ENCODE measurements at regions not wholly inside any gene's neighbourhood (a gene's known extent, or its start where the extent isn't known, plus 50 kb on each side); places are given as distances from the start of the nearest gene placed in this dataset.
"Not testable (repeated sequence)": the region's sequence is repeated elsewhere in the genome, so short reads cannot be mapped to it uniquely, and the experiment has no call there.

DNA sequence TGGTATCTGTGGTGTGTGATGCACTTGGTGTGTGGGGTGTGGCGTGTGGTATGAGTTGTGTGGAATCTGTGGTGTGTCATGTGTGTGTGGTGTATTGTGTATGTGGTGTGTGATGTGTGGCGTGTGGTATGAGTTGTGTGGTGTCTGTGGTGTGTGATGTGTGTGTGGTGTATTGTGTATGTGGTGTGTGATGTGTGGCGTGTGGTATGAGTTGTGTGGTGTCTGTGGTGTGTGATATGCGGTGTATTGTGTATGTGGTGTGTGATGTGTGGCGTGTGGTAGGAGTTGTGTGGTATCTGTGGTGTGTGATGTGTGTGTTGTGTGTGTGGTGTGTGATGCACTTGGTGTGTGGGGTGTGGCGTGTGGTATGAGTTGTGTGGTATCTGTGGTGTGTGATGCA lies 271.7 kb upstream of the IRX1 start:
- H3K4me1 ChIP-seq (ENCODE audit: insufficient read depth); H3K36me3 Mint-ChIP-seq (ENCODE audit: low read depth); H2AFZ ChIP-seq; H3K4me3 Mint-ChIP-seq; DNase-seq (ENCODE audit: low spot score); ATAC-seq; H3K9me3 Mint-ChIP-seq; H4K20me1 ChIP-seq (replicated peaks; ENCODE audit: insufficient read depth); H3K27ac Mint-ChIP-seq; H3K27ac ChIP-seq (ENCODE audit: low read depth); H3K79me2 ChIP-seq (replicated peaks; ENCODE audit: insufficient read depth); H3K9me2 ChIP-seq (ENCODE audit: insufficient read depth); H3K4me3 ChIP-seq; H3K36me3 ChIP-seq (ENCODE audit: insufficient read depth); H3K4me1 Mint-ChIP-seq; H3K27me3 ChIP-seq (ENCODE audit: insufficient read depth); H3K4me2 ChIP-seq; H3K27me3 Mint-ChIP-seq (ENCODE audit: insufficient read depth, low read depth, poor library complexity): not testable (repeated sequence)
- H3F3A ChIP-seq (replicated peaks; ENCODE audit: low read depth), result peaks cover 11% of the 10 kb centered on the region

DNA sequence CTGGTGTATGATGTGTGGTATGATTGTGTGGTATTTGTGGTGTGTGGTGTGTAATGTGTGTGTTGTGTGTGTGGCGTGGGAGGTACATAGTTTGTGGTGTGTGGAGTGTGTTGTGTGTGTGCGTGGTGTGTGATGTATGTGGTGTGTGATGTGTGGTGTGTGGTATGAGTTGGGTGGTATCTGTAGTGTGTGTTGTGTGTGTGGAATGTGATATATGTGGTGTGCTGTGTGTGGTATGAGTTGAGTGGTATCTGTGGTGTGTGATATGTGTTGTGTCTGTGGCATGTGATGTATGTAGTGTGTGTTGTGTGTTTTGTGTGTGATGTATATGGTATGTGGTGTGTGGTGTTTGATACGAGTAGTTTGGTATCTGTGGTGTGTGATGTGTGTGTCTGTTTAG lies 272.5 kb upstream of the IRX1 start:
- Mint-ChIP-seq H3K36me3 (ENCODE audit: low read depth) (no peaks in the 10 kb centered on the region), H3K27me3 (ENCODE audit: insufficient read depth, low read depth, poor library complexity) (peaks cover 3% of the 10 kb centered on the region), H3K4me1 (peaks cover 5% of the 10 kb centered on the region; the same call in 2 of the 3 replicates), H3K27ac (no peak overlapping the region), H3K9me3 (no peaks in the 10 kb centered on the region), H3K4me3 (no peak overlapping the region)
- Histone ChIP-seq H3K79me2 (replicated peaks; ENCODE audit: insufficient read depth) (no peaks in the 10 kb centered on the region), H3K27ac (ENCODE audit: low read depth) (no peak overlapping the region), H3F3A (replicated peaks; ENCODE audit: low read depth) (peaks cover 11% of the 10 kb centered on the region), H3K27me3 (ENCODE audit: insufficient read depth) (no peaks in the 10 kb centered on the region), H4K20me1 (replicated peaks; ENCODE audit: insufficient read depth) (no peaks in the 10 kb centered on the region), H3K9me2 (ENCODE audit: insufficient read depth) (no peaks in the 10 kb centered on the region; the same call in 1 of the 2 replicates), H3K4me1 (ENCODE audit: insufficient read depth) (peaks cover 7% of the 10 kb centered on the region; the same call in 1 of the 2 replicates), H3K4me3 (no peak overlapping the region), H3K36me3 (ENCODE audit: insufficient read depth) (no peaks in the 10 kb centered on the region), H3K4me2 (no peak overlapping the region), H2AFZ (no peak overlapping the region)
- no peak for ATAC-seq
- DNase-seq (ENCODE audit: low spot score), result no peak
- TF ChIP-seq, protein P1, sequence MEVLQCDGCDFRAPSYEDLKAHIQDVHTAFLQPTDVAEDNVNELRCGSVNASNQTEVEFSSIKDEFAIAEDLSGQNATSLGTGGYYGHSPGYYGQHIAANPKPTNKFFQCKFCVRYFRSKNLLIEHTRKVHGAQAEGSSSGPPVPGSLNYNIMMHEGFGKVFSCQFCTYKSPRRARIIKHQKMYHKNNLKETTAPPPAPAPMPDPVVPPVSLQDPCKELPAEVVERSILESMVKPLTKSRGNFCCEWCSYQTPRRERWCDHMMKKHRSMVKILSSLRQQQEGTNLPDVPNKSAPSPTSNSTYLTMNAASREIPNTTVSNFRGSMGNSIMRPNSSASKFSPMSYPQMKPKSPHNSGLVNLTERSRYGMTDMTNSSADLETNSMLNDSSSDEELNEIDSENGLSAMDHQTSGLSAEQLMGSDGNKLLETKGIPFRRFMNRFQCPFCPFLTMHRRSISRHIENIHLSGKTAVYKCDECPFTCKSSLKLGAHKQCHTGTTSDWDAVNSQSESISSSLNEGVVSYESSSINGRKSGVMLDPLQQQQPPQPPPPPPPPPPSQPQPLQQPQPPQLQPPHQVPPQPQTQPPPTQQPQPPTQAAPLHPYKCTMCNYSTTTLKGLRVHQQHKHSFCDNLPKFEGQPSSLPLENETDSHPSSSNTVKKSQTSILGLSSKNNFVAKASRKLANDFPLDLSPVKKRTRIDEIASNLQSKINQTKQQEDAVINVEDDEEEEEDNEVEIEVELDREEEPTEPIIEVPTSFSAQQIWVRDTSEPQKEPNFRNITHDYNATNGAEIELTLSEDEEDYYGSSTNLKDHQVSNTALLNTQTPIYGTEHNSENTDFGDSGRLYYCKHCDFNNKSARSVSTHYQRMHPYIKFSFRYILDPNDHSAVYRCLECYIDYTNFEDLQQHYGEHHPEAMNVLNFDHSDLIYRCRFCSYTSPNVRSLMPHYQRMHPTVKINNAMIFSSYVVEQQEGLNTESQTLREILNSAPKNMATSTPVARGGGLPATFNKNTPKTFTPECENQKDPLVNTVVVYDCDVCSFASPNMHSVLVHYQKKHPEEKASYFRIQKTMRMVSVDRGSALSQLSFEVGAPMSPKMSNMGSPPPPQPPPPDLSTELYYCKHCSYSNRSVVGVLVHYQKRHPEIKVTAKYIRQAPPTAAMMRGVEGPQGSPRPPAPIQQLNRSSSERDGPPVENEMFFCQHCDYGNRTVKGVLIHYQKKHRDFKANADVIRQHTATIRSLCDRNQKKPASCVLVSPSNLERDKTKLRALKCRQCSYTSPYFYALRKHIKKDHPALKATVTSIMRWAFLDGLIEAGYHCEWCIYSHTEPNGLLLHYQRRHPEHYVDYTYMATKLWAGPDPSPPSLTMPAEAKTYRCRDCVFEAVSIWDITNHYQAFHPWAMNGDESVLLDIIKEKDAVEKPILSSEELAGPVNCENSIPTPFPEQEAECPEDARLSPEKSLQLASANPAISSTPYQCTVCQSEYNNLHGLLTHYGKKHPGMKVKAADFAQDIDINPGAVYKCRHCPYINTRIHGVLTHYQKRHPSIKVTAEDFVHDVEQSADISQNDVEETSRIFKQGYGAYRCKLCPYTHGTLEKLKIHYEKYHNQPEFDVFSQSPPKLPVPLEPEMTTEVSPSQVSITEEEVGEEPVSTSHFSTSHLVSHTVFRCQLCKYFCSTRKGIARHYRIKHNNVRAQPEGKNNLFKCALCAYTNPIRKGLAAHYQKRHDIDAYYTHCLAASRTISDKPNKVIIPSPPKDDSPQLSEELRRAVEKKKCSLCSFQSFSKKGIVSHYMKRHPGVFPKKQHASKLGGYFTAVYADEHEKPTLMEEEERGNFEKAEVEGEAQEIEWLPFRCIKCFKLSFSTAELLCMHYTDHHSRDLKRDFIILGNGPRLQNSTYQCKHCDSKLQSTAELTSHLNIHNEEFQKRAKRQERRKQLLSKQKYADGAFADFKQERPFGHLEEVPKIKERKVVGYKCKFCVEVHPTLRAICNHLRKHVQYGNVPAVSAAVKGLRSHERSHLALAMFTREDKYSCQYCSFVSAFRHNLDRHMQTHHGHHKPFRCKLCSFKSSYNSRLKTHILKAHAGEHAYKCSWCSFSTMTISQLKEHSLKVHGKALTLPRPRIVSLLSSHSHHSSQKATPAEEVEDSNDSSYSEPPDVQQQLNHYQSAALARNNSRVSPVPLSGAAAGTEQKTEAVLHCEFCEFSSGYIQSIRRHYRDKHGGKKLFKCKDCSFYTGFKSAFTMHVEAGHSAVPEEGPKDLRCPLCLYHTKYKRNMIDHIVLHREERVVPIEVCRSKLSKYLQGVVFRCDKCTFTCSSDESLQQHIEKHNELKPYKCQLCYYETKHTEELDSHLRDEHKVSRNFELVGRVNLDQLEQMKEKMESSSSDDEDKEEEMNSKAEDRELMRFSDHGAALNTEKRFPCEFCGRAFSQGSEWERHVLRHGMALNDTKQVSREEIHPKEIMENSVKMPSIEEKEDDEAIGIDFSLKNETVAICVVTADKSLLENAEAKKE (CRISPR knock-in tag; IDR thresholded peaks at IDR 0.05), result no peak
- TF ChIP-seq EZH2 (IDR thresholded peaks at IDR 0.05; ENCODE audit: low read depth, unreplicated experiment) (no peak), JUNB (IDR thresholded peaks at IDR 0.05; ENCODE audit: unreplicated experiment) (no peak), EZH2phosphoT487 (IDR thresholded peaks at IDR 0.05; ENCODE audit: unreplicated experiment) (no peak), ZNF331 (CRISPR knock-in tag; IDR thresholded peaks at IDR 0.05; ENCODE audit: low read depth) (no peak), NANOG (IDR thresholded peaks at IDR 0.05; ENCODE audit: borderline replicate concordance) (no peak), CREB1 (CRISPR knock-in tag; IDR thresholded peaks at IDR 0.05; ENCODE audit: low read depth) (no peak)
- TF ChIP-seq, protein P2, sequence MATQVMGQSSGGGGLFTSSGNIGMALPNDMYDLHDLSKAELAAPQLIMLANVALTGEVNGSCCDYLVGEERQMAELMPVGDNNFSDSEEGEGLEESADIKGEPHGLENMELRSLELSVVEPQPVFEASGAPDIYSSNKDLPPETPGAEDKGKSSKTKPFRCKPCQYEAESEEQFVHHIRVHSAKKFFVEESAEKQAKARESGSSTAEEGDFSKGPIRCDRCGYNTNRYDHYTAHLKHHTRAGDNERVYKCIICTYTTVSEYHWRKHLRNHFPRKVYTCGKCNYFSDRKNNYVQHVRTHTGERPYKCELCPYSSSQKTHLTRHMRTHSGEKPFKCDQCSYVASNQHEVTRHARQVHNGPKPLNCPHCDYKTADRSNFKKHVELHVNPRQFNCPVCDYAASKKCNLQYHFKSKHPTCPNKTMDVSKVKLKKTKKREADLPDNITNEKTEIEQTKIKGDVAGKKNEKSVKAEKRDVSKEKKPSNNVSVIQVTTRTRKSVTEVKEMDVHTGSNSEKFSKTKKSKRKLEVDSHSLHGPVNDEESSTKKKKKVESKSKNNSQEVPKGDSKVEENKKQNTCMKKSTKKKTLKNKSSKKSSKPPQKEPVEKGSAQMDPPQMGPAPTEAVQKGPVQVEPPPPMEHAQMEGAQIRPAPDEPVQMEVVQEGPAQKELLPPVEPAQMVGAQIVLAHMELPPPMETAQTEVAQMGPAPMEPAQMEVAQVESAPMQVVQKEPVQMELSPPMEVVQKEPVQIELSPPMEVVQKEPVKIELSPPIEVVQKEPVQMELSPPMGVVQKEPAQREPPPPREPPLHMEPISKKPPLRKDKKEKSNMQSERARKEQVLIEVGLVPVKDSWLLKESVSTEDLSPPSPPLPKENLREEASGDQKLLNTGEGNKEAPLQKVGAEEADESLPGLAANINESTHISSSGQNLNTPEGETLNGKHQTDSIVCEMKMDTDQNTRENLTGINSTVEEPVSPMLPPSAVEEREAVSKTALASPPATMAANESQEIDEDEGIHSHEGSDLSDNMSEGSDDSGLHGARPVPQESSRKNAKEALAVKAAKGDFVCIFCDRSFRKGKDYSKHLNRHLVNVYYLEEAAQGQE (IDR thresholded peaks at IDR 0.05; ENCODE audit: unreplicated experiment), result no peak
- TF ChIP-seq, protein P3, sequence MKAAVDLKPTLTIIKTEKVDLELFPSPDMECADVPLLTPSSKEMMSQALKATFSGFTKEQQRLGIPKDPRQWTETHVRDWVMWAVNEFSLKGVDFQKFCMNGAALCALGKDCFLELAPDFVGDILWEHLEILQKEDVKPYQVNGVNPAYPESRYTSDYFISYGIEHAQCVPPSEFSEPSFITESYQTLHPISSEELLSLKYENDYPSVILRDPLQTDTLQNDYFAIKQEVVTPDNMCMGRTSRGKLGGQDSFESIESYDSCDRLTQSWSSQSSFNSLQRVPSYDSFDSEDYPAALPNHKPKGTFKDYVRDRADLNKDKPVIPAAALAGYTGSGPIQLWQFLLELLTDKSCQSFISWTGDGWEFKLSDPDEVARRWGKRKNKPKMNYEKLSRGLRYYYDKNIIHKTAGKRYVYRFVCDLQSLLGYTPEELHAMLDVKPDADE (IDR thresholded peaks at IDR 0.05), result no peak
- TF ChIP-seq, protein P4, sequence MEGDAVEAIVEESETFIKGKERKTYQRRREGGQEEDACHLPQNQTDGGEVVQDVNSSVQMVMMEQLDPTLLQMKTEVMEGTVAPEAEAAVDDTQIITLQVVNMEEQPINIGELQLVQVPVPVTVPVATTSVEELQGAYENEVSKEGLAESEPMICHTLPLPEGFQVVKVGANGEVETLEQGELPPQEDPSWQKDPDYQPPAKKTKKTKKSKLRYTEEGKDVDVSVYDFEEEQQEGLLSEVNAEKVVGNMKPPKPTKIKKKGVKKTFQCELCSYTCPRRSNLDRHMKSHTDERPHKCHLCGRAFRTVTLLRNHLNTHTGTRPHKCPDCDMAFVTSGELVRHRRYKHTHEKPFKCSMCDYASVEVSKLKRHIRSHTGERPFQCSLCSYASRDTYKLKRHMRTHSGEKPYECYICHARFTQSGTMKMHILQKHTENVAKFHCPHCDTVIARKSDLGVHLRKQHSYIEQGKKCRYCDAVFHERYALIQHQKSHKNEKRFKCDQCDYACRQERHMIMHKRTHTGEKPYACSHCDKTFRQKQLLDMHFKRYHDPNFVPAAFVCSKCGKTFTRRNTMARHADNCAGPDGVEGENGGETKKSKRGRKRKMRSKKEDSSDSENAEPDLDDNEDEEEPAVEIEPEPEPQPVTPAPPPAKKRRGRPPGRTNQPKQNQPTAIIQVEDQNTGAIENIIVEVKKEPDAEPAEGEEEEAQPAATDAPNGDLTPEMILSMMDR (conservative IDR thresholded peaks at IDR 0.05; ENCODE audit: low read depth in 2 of 2), result no peak
